ENCODE measurements at regions not wholly inside any gene's neighbourhood (a gene's known extent, or its start where the extent isn't known, plus 50 kb on each side); places are given as distances from the start of the nearest gene placed in this dataset.
A peak's percentile ranks its signal among the peaks of the same experiment; 100 is the strongest.
"Not testable (repeated sequence)": the region's sequence is repeated elsewhere in the genome, so short reads cannot be mapped to it uniquely, and the experiment has no call there.

GRCh38 chr1:67610450-67610849 is 74.6 kb upstream of the GADD45A start:
- TF ChIP-seq MYC (IDR thresholded peaks at IDR 0.05; ENCODE audit: low read depth, low read length) = no peak
- no peak for TF ChIP-seq MAX (IDR thresholded peaks at IDR 0.05; ENCODE audit: low read depth, low read length)
- TF ChIP-seq POLR2A (IDR thresholded peaks at IDR 0.05; ENCODE audit: extremely low read depth, insufficient read length) = no peak
- no peak for TF ChIP-seq CTCF (IDR thresholded peaks at IDR 0.05; ENCODE audit: low read depth, low read length)
- no peak for DNase-seq (ENCODE audit: low read depth)
- no peak overlapping the region for H3K4me3 ChIP-seq (ENCODE audit: low read depth, low read length)

- H3K4me3 ChIP-seq (ENCODE audit: low read depth, low read length) = no peak overlapping the region
- TF ChIP-seq MYC (IDR thresholded peaks at IDR 0.05; ENCODE audit: low read depth, low read length) (no peak), POLR2A (IDR thresholded peaks at IDR 0.05; ENCODE audit: extremely low read depth, insufficient read length) (no peak), MAX (IDR thresholded peaks at IDR 0.05; ENCODE audit: low read depth, low read length) (no peak), CTCF (IDR thresholded peaks at IDR 0.05; ENCODE audit: low read depth, low read length) (no peak)
- no peak for DNase-seq (ENCODE audit: low read depth)
These were observed 73.2 kb upstream of the GADD45A start for GRCh38 chr1:67611846-67612245.

- no peak overlapping the region for H3K4me3 ChIP-seq (ENCODE audit: low read depth, low read length)
- DNase-seq (ENCODE audit: low read depth) = no peak
- TF ChIP-seq CTCF (IDR thresholded peaks at IDR 0.05; ENCODE audit: low read depth, low read length) (no peak), MYC (IDR thresholded peaks at IDR 0.05; ENCODE audit: low read depth, low read length) (no peak), POLR2A (IDR thresholded peaks at IDR 0.05; ENCODE audit: extremely low read depth, insufficient read length) (no peak), MAX (IDR thresholded peaks at IDR 0.05; ENCODE audit: low read depth, low read length) (no peak)
These were observed 72.2 kb upstream of the GADD45A start for GRCh38 chr1:67612788-67613241.

- H3K4me3 ChIP-seq (ENCODE audit: low read depth, low read length); DNase-seq (ENCODE audit: low read depth): not testable (repeated sequence)
These were observed 71.5 kb upstream of the GADD45A start for GRCh38 chr1:67613479-67613878.

- no peak for TF ChIP-seq POLR2A (IDR thresholded peaks at IDR 0.05; ENCODE audit: extremely low read depth, insufficient read length)
- no peak for TF ChIP-seq MAX (IDR thresholded peaks at IDR 0.05; ENCODE audit: low read depth, low read length)
- TF ChIP-seq MYC (IDR thresholded peaks at IDR 0.05; ENCODE audit: low read depth, low read length) = no peak
- TF ChIP-seq CTCF (IDR thresholded peaks at IDR 0.05; ENCODE audit: low read depth, low read length) = no peak
- H3K4me3 ChIP-seq (ENCODE audit: low read depth, low read length) = no peak overlapping the region
- peak; percentile 4 for DNase-seq (ENCODE audit: low read depth)
These were observed 70.5 kb upstream of the GADD45A start for GRCh38 chr1:67614511-67614934.

- DNase-seq (ENCODE audit: low read depth) = no peak
- TF ChIP-seq POLR2A (IDR thresholded peaks at IDR 0.05; ENCODE audit: extremely low read depth, insufficient read length) (no peak), MAX (IDR thresholded peaks at IDR 0.05; ENCODE audit: low read depth, low read length) (no peak), MYC (IDR thresholded peaks at IDR 0.05; ENCODE audit: low read depth, low read length) (no peak), CTCF (IDR thresholded peaks at IDR 0.05; ENCODE audit: low read depth, low read length) (no peak)
- no peak overlapping the region for H3K4me3 ChIP-seq (ENCODE audit: low read depth, low read length)
These were observed 69.1 kb upstream of the GADD45A start for GRCh38 chr1:67615886-67616285.
